ENCODE measurements at regions not wholly inside any gene's neighbourhood (a gene's known extent, or its start where the extent isn't known, plus 50 kb on each side); places are given as distances from the start of the nearest gene placed in this dataset.

- no peak overlapping the region for H3K4me3 ChIP-seq
- no peaks in the 10 kb centered on the region for H3K9me3 ChIP-seq
- DNase-seq = no peak
- no peak for TF ChIP-seq POLR2A (IDR thresholded peaks at IDR 0.05)
- TF ChIP-seq, protein P1, sequence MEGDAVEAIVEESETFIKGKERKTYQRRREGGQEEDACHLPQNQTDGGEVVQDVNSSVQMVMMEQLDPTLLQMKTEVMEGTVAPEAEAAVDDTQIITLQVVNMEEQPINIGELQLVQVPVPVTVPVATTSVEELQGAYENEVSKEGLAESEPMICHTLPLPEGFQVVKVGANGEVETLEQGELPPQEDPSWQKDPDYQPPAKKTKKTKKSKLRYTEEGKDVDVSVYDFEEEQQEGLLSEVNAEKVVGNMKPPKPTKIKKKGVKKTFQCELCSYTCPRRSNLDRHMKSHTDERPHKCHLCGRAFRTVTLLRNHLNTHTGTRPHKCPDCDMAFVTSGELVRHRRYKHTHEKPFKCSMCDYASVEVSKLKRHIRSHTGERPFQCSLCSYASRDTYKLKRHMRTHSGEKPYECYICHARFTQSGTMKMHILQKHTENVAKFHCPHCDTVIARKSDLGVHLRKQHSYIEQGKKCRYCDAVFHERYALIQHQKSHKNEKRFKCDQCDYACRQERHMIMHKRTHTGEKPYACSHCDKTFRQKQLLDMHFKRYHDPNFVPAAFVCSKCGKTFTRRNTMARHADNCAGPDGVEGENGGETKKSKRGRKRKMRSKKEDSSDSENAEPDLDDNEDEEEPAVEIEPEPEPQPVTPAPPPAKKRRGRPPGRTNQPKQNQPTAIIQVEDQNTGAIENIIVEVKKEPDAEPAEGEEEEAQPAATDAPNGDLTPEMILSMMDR (IDR thresholded peaks at IDR 0.05 in 4 of 5, conservative IDR thresholded peaks at IDR 0.05 in 1 of 5) = no peak
- H3K4me1 ChIP-seq = no peaks in the 10 kb centered on the region
- H3K27ac ChIP-seq = no peak overlapping the region
- in situ Hi-C loops (cut with MboI; ENCODE audit: low sequenced_read_pairs in 4 of 4) = no loop called here
- peaks cover 0 to 5% (median 3%) of the 10 kb centered on the region in 3 donors for H3K27me3 ChIP-seq
- no peak for ATAC-seq
- no peaks in the 10 kb centered on the region for H3K36me3 ChIP-seq
- intact Hi-C loops (cut with DNase I; ENCODE audit: low total_unique reads) = no loop called here
Measured at GRCh38 chr6:40753048-40753447, 165.9 kb upstream of the LRFN2 start.

GRCh38 chr6:40744835-40745234 is 157.7 kb upstream of the LRFN2 start:
- ATAC-seq = no peak

GRCh38 chr6:40743690-40744446 is 156.7 kb upstream of the LRFN2 start:
- H3K27ac ChIP-seq = no peak overlapping the region
- no peaks in the 10 kb centered on the region for H3K4me1 ChIP-seq
- DNase-seq (no peak), ATAC-seq (no peak)
- no peak for TF ChIP-seq POLR2A (IDR thresholded peaks at IDR 0.05)
- TF ChIP-seq, protein P1 (IDR thresholded peaks at IDR 0.05 in 4 of 5, conservative IDR thresholded peaks at IDR 0.05 in 1 of 5) = no peak
- H3K36me3 ChIP-seq = no peaks in the 10 kb centered on the region
- no peaks in the 10 kb centered on the region for H3K9me3 ChIP-seq
- in situ Hi-C loops (cut with MboI; ENCODE audit: low sequenced_read_pairs in 4 of 4) = no loop called here
- no peaks in the 10 kb centered on the region for H3K27me3 ChIP-seq
- no peak overlapping the region for H3K4me3 ChIP-seq
- intact Hi-C loops (cut with DNase I; ENCODE audit: low total_unique reads) = no loop called here

More at GRCh38 chr6:40744835-40745234, 157.7 kb upstream of the LRFN2 start:
- no peak overlapping the region for H3K4me3 ChIP-seq
- intact Hi-C loops (cut with DNase I; ENCODE audit: low total_unique reads) = no loop called here
- in situ Hi-C loops (cut with MboI; ENCODE audit: low sequenced_read_pairs in 4 of 4) = no loop called here
- DNase-seq = no peak
- H3K36me3 ChIP-seq = no peaks in the 10 kb centered on the region
- no peak overlapping the region for H3K27ac ChIP-seq
- TF ChIP-seq, protein P1 (IDR thresholded peaks at IDR 0.05 in 4 of 5, conservative IDR thresholded peaks at IDR 0.05 in 1 of 5) = no peak
- no peak for TF ChIP-seq POLR2A (IDR thresholded peaks at IDR 0.05)
- H3K4me1 ChIP-seq = no peaks in the 10 kb centered on the region
- H3K9me3 ChIP-seq = no peaks in the 10 kb centered on the region
- no peaks in the 10 kb centered on the region for H3K27me3 ChIP-seq

DNA sequence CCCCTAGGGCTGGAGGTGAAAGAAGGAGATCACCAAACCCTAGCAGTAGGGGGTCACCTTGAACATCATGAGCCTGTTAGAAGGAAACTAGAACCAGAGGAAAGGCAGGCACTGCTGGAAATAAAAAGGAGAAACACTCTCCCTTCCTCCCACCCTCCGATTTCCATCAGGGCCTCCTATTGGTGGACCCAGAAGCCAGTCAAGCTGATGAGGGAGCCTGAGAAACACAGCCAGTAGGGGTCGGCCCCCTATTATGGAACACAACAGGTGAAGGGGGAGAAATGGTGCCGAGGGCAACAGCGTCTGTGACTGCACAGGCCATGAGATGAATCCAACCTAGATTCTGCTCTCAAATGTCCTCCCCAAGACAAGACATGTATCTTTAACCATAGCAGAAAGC is 156.1 kb upstream of the LRFN2 start:
- Histone ChIP-seq H3K27ac (no peak overlapping the region), H3K27me3 (no peaks in the 10 kb centered on the region), H3K9me3 (no peaks in the 10 kb centered on the region), H3K36me3 (no peaks in the 10 kb centered on the region), H3K4me1 (no peaks in the 10 kb centered on the region), H3K4me3 (no peak overlapping the region)
- ATAC-seq = no peak
- in situ Hi-C loops (cut with MboI; ENCODE audit: low sequenced_read_pairs in 4 of 4) = no loop called here
- DNase-seq = no peak
- intact Hi-C loops (cut with DNase I; ENCODE audit: low total_unique reads) = no loop called here
- TF ChIP-seq POLR2A (IDR thresholded peaks at IDR 0.05) = no peak
- TF ChIP-seq, protein P1 (IDR thresholded peaks at IDR 0.05 in 4 of 5, conservative IDR thresholded peaks at IDR 0.05 in 1 of 5) = no peak

- no peaks in the 10 kb centered on the region for H3K4me1 ChIP-seq
- TF ChIP-seq POLR2A (IDR thresholded peaks at IDR 0.05) = no peak
- TF ChIP-seq, protein P1 (IDR thresholded peaks at IDR 0.05 in 4 of 5, conservative IDR thresholded peaks at IDR 0.05 in 1 of 5) = no peak
- H3K27ac ChIP-seq = no peak overlapping the region
- no peaks in the 10 kb centered on the region for H3K9me3 ChIP-seq
- H3K4me3 ChIP-seq = no peak overlapping the region
- H3K27me3 ChIP-seq = no peaks in the 10 kb centered on the region
- ATAC-seq (no peak), DNase-seq (no peak)
- in situ Hi-C loops (cut with MboI; ENCODE audit: low sequenced_read_pairs in 4 of 4) = no loop called here
- H3K36me3 ChIP-seq = no peaks in the 10 kb centered on the region
- intact Hi-C loops (cut with DNase I; ENCODE audit: low total_unique reads) = no loop called here
Measured at GRCh38 chr6:40740518-40740917, 153.4 kb upstream of the LRFN2 start.
